ENCODE measurements at regions not wholly inside any gene's neighbourhood (a gene's known extent, or its start where the extent isn't known, plus 50 kb on each side); places are given as distances from the start of the nearest gene placed in this dataset.

- Histone ChIP-seq H3K4me2 (ENCODE audit: low read depth, low read length) (no peak overlapping the region), H3K27ac (ENCODE audit: low read length) (no peak overlapping the region), H3K4me3 (ENCODE audit: low read length) (no peak overlapping the region), H3K9me3 (replicated peaks; ENCODE audit: insufficient read depth, low read length) (no peaks in the 10 kb centered on the region), H2AFZ (ENCODE audit: low read length) (no peak overlapping the region), H3K9ac (ENCODE audit: low read length) (no peak overlapping the region), H4K20me1 (ENCODE audit: insufficient read depth, low read length) (no peaks in the 10 kb centered on the region), H3K36me3 (replicated peaks; ENCODE audit: insufficient read depth, low read length) (no peaks in the 10 kb centered on the region), H3K79me2 (ENCODE audit: low read length) (no peaks in the 10 kb centered on the region), H3F3A (ENCODE audit: insufficient read depth, low read length) (no peaks in the 10 kb centered on the region), H3K27me3 (replicated peaks; ENCODE audit: insufficient read depth, low read length) (no peaks in the 10 kb centered on the region), H3K4me1 (ENCODE audit: low read length) (no peaks in the 10 kb centered on the region), H3K9me2 (replicated peaks; ENCODE audit: insufficient read depth, low read length) (no peaks in the 10 kb centered on the region)
- no peak for DNase-seq
- TF ChIP-seq CTCF (IDR thresholded peaks at IDR 0.05; ENCODE audit: low read length) (no peak), EZH2 (optimal IDR thresholded peaks at IDR 0.05; ENCODE audit: low read depth, low read length) (no peak), EZH2phosphoT487 (IDR thresholded peaks at IDR 0.05; ENCODE audit: low read length) (no peak)
Measured at GRCh38 chr3:117084277-117084676, 374.7 kb downstream of the TUSC7 start.

- no peak for TF ChIP-seq EZH2phosphoT487 (IDR thresholded peaks at IDR 0.05; ENCODE audit: low read length)
- no peak for TF ChIP-seq CTCF (IDR thresholded peaks at IDR 0.05; ENCODE audit: low read length)
- TF ChIP-seq EZH2 (optimal IDR thresholded peaks at IDR 0.05; ENCODE audit: low read depth, low read length), result no peak
- no peak overlapping the region for H3K9ac ChIP-seq (ENCODE audit: low read length)
Measured at GRCh38 chr3:117084739-117085270, 375.2 kb downstream of the TUSC7 start.

GRCh38 chr3:117091676-117092075 lies 382.1 kb downstream of the TUSC7 start:
- no peak overlapping the region for H2AFZ ChIP-seq (ENCODE audit: low read length)
- H3K36me3 ChIP-seq (replicated peaks; ENCODE audit: insufficient read depth, low read length), result no peaks in the 10 kb centered on the region
- no peak overlapping the region for H3K4me2 ChIP-seq (ENCODE audit: low read depth, low read length)
- peaks cover 14% of the 10 kb centered on the region for H3K4me1 ChIP-seq (ENCODE audit: low read length)
- no peaks in the 10 kb centered on the region for H4K20me1 ChIP-seq (ENCODE audit: insufficient read depth, low read length)
- no peak overlapping the region for H3K9ac ChIP-seq (ENCODE audit: low read length)
- no peak for DNase-seq
- H3K79me2 ChIP-seq (ENCODE audit: low read length), result no peaks in the 10 kb centered on the region
- no peaks in the 10 kb centered on the region for H3K27me3 ChIP-seq (replicated peaks; ENCODE audit: insufficient read depth, low read length)
- H3K4me3 ChIP-seq (ENCODE audit: low read length), result no peak overlapping the region
- H3F3A ChIP-seq (ENCODE audit: insufficient read depth, low read length), result peaks cover 4% of the 10 kb centered on the region; the same call in 1 of the 2 replicates
- no peaks in the 10 kb centered on the region for H3K9me3 ChIP-seq (replicated peaks; ENCODE audit: insufficient read depth, low read length)
- no peak for TF ChIP-seq EZH2phosphoT487 (IDR thresholded peaks at IDR 0.05; ENCODE audit: low read length)
- no peak for TF ChIP-seq CTCF (IDR thresholded peaks at IDR 0.05; ENCODE audit: low read length)
- no peak for TF ChIP-seq EZH2 (optimal IDR thresholded peaks at IDR 0.05; ENCODE audit: low read depth, low read length)
- H3K9me2 ChIP-seq (replicated peaks; ENCODE audit: insufficient read depth, low read length), result no peaks in the 10 kb centered on the region
- H3K27ac ChIP-seq (ENCODE audit: low read length), result no peak overlapping the region

More at GRCh38 chr3:117084739-117085270, 375.2 kb downstream of the TUSC7 start:
- Histone ChIP-seq H2AFZ (ENCODE audit: low read length) (no peak overlapping the region), H3K27ac (ENCODE audit: low read length) (no peak overlapping the region), H3K4me1 (ENCODE audit: low read length) (no peaks in the 10 kb centered on the region), H3K4me3 (ENCODE audit: low read length) (no peak overlapping the region), H3K9me2 (replicated peaks; ENCODE audit: insufficient read depth, low read length) (no peaks in the 10 kb centered on the region), H4K20me1 (ENCODE audit: insufficient read depth, low read length) (no peaks in the 10 kb centered on the region), H3K4me2 (ENCODE audit: low read depth, low read length) (no peak overlapping the region), H3K36me3 (replicated peaks; ENCODE audit: insufficient read depth, low read length) (no peaks in the 10 kb centered on the region), H3K27me3 (replicated peaks; ENCODE audit: insufficient read depth, low read length) (no peaks in the 10 kb centered on the region), H3F3A (ENCODE audit: insufficient read depth, low read length) (no peaks in the 10 kb centered on the region), H3K79me2 (ENCODE audit: low read length) (no peaks in the 10 kb centered on the region), H3K9me3 (replicated peaks; ENCODE audit: insufficient read depth, low read length) (no peaks in the 10 kb centered on the region)
- no peak for DNase-seq

Measured in MM.1S (cell line).